H1 (cell line): ENCODE measurements at regions not wholly inside any gene's neighbourhood (a gene's known extent, or its start where the extent isn't known, plus 50 kb on each side); places are given as distances from the start of the nearest gene placed in this dataset.
"Not testable (repeated sequence)": the region's sequence is repeated elsewhere in the genome, so short reads cannot be mapped to it uniquely, and the experiment has no call there.

Experiments
- CTBP2 ChIP-seq: IDR thresholded peaks from 2 replicates; pipeline ENCODE4 v1.7.0; 2011; ENCODE audit warnings: borderline replicate concordance, mild to moderate bottlenecking, moderate library complexity, mixed read lengths, low read length; ENCODE audit not compliant: insufficient read depth, insufficient read length
- POLR2AphosphoS5 ChIP-seq: IDR thresholded peaks from 2 replicates; pipeline ENCODE4 v1.6.1; 2011; ENCODE audit warnings: low read depth, low read length

DNA sequence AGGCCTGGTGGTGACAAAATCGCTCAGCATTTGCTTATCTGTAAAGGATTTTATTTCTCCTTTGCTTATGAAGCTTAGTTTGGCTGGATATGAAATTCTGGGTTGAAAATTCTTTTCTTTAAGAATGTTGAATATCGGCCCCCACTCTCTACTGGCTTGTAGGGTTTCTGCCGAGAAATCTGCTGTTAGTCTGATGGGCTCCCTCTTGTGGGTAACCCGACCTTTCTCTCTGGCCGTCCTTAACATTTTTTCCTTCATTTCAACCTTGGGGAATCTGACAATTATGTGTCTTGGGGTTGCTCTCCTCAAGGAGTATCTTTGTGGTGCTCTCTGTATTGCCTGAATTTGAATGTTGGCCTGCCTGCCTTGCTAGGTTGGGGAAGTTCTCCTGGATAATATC is 65.3 kb upstream of the TP53I11 start:
- TF ChIP-seq CTBP2, POLR2AphosphoS5: not testable (repeated sequence)
